Neuronal stem cell (in vitro differentiated cells): ENCODE measurements at regions not wholly inside any gene's neighbourhood (a gene's known extent, or its start where the extent isn't known, plus 50 kb on each side); places are given as distances from the start of the nearest gene placed in this dataset.

ENCODE experiments used
- DNase-seq: peaks from one replicate; pipeline ENCODE4 v3.0.0-alpha.2; 2013; ENCODE audit warnings: low spot score
- H2AFZ ChIP-seq: one replicate; pipeline ENCODE4 v1.6.1; 2013; ENCODE audit warnings: mild to moderate bottlenecking, low read length, inconsistent platforms
- H2AK5ac ChIP-seq: 2 replicates; pipeline ENCODE4 v1.6.1; 2013; ENCODE audit warnings: low read depth, mild to moderate bottlenecking, inconsistent platforms, low read length, moderate library complexity, mixed read lengths
- H2BK120ac ChIP-seq: 2 replicates; pipeline ENCODE4 v1.6.1; 2013; ENCODE audit warnings: low read depth, mild to moderate bottlenecking, inconsistent platforms, low read length, moderate library complexity, mixed read lengths
- H2BK12ac ChIP-seq: one replicate; pipeline ENCODE4 v1.6.1; 2013; ENCODE audit warnings: low read length, inconsistent platforms
- H2BK15ac ChIP-seq: 2 replicates; pipeline ENCODE4 v1.6.1; 2013; ENCODE audit warnings: mild to moderate bottlenecking, low read length, inconsistent platforms, mixed read lengths
- H2BK5ac ChIP-seq: one replicate; pipeline ENCODE4 v1.6.1; 2013; ENCODE audit warnings: inconsistent platforms, mild to moderate bottlenecking, low read length, moderate library complexity
- H3K14ac ChIP-seq: one replicate; pipeline ENCODE4 v1.6.1; 2013; ENCODE audit warnings: low read length, inconsistent platforms
- H3K18ac ChIP-seq: 2 replicates; pipeline ENCODE4 v1.6.1; 2013; ENCODE audit warnings: low read length, inconsistent platforms
- H3K23ac ChIP-seq: 2 replicates; pipeline ENCODE4 v1.6.1; 2013; ENCODE audit warnings: low read depth, mild to moderate bottlenecking, mixed read lengths, low read length, inconsistent platforms; ENCODE audit not compliant: poor library complexity
- H3K27ac ChIP-seq: replicated peaks from 3 replicates; pipeline ENCODE4 v1.5.1; 2013; ENCODE audit warnings: low read length, inconsistent platforms
- H3K27me3 ChIP-seq, 3 experiments: 2 replicates each; pipeline ENCODE4 v1.6.1; 2013; ENCODE audit warnings: low read length in 3 of 3, mild to moderate bottlenecking in 2 of 3, inconsistent platforms in 1 of 3, low read depth in 1 of 3, mixed read lengths in 1 of 3, moderate library complexity in 1 of 3; ENCODE audit not compliant: control insufficient read depth in 3 of 3, insufficient read depth in 3 of 3
- H3K36me3 ChIP-seq, 2 donors: replicated peaks in 1 of 2; 2 replicates each; pipeline ENCODE4 v1.6.1; 2013; ENCODE audit warnings: low read length in 2 of 2; ENCODE audit not compliant: control insufficient read depth in 2 of 2, insufficient read depth in 2 of 2
- H3K4ac ChIP-seq: 2 replicates; pipeline ENCODE4 v1.6.1; 2013; ENCODE audit warnings: inconsistent platforms, mild to moderate bottlenecking, low read length, moderate library complexity
- H3K4me1 ChIP-seq, 2 donors: 1 replicate in 1 of 2; 2 replicates in 1 of 2; pipeline ENCODE4 v1.6.1; 2013; ENCODE audit warnings: low read length in 2 of 2, low read depth in 1 of 2; ENCODE audit not compliant: control insufficient read depth in 2 of 2, insufficient read depth in 1 of 2
- H3K4me2 ChIP-seq: one replicate; pipeline ENCODE4 v1.6.1; 2013; ENCODE audit warnings: mild to moderate bottlenecking, low read length, inconsistent platforms; ENCODE audit not compliant: insufficient read depth, poor library complexity, severe bottlenecking
- H3K4me3 ChIP-seq, 2 donors: 2 replicates each; pipeline ENCODE4 v1.5.1; 2013; ENCODE audit warnings: low read length in 2 of 2, mild to moderate bottlenecking in 2 of 2, inconsistent platforms in 1 of 2, moderate library complexity in 1 of 2
- H3K79me1 ChIP-seq: one replicate; pipeline ENCODE4 v1.6.1; 2013; ENCODE audit warnings: low read depth, mild to moderate bottlenecking, inconsistent platforms, low read length, moderate library complexity
- H3K9ac ChIP-seq: one replicate; pipeline ENCODE4 v1.6.1; 2013; ENCODE audit warnings: mild to moderate bottlenecking, low read depth, low read length, inconsistent platforms; ENCODE audit not compliant: poor library complexity
- H3K9me3 ChIP-seq, 2 donors: replicated peaks in 1 of 2; 2 replicates each; pipeline versions ENCODE3 to v1.6.1; 2013; ENCODE audit warnings: low read length in 2 of 2, mild to moderate bottlenecking in 2 of 2, inconsistent platforms in 1 of 2, low read depth in 1 of 2, mixed read lengths in 1 of 2, moderate library complexity in 1 of 2; ENCODE audit not compliant: control insufficient read depth in 2 of 2, insufficient read depth in 1 of 2
- H4K8ac ChIP-seq: one replicate; pipeline ENCODE4 v1.6.1; 2013; ENCODE audit warnings: low read depth, mild to moderate bottlenecking, inconsistent platforms, low read length, moderate library complexity
- H4K91ac ChIP-seq: one replicate; pipeline ENCODE4 v1.6.1; 2013; ENCODE audit warnings: low read length, low read depth, mild to moderate bottlenecking, inconsistent platforms; ENCODE audit not compliant: poor library complexity
- WGBS, 2 donors: extraction: QIAGEN DNeasy Blood & Tissue Kit; methylation state at CpG; one replicate each; pipeline ENCODE4 v1.1.7; 2013; ENCODE audit warnings: missing lambda C conversion rate in 2 of 2, mixed read lengths in 1 of 2; ENCODE audit not compliant: insufficient read length in 2 of 2, insufficient replicate concordance in 1 of 2; ENCODE audit errors: extremely low coverage in 2 of 2; 5-methylcytosine and 5-hydroxymethylcytosine counted together

- no peak overlapping the region for H3K4me3 ChIP-seq
- WGBS, 2 donors, result no CpG with 5 or more reads among the region's 2 CpGs
- no peak overlapping the region for H4K91ac ChIP-seq
- no peak overlapping the region for H3K4ac ChIP-seq
- H2BK5ac ChIP-seq, result no peak overlapping the region
- no peak overlapping the region for H3K14ac ChIP-seq
- H3K4me2 ChIP-seq, result no peak overlapping the region
- no peak overlapping the region for H3K23ac ChIP-seq
- no peak overlapping the region for H4K8ac ChIP-seq
- H3K4me1 ChIP-seq, result no peaks in the 10 kb centered on the region
- no peak overlapping the region for H2AFZ ChIP-seq
- no peak overlapping the region for H2BK12ac ChIP-seq
- no peaks in the 10 kb centered on the region for H3K27me3 ChIP-seq
- H2BK15ac ChIP-seq, result no peak overlapping the region
- no peaks in the 10 kb centered on the region for H3K79me1 ChIP-seq
- no peak overlapping the region for H3K27ac ChIP-seq
- H2BK120ac ChIP-seq, result no peak overlapping the region
- H3K9me3 ChIP-seq, result no peaks in the 10 kb centered on the region
- H3K18ac ChIP-seq, result no peak overlapping the region
- no peak for DNase-seq
- H2AK5ac ChIP-seq, result no peak overlapping the region
- no peak overlapping the region for H3K9ac ChIP-seq
- no peaks in the 10 kb centered on the region for H3K36me3 ChIP-seq
Observed at GRCh38 chr11:41781441-41781840, 322.0 kb upstream of the LRRC4C start.

DNA sequence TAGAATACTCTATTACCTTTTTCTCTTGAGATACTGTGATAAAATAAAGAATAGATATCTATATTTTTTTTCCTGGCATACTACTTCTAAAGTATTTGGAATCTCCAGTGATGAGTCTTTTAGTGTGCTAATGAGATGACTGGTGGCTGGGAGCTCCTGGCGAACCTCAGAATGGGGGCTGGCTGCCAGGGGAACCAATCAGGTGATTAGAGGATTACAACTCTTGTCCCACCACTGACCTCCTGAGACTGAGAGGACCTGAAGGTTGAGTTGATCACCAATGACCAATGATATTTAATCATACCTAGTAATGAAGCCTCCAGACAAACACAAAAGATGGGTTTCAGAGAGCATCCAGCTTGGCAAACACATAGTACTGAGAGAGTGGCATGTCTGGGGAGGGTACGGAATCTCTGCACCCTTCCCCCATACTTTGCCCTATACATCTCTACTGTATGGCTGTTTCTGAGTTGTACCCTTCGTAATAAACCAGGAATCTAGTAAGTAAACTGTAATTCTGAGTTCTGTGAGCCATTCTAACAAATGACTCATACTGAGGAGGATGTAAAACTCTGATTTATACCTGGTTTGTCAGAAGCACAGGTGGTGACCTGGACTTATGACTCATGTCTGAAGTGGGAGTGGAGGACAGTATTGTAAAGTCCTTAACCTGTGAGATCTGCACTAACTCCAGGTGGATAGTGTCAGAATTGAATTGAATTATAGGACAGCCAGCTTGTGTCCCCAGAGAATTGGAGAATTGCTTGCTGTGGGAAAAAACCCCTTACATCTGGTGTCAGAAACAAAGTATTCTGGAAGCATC is 325.3 kb upstream of the LRRC4C start:
- no peaks in the 10 kb centered on the region for H3K79me1 ChIP-seq
- H2BK15ac ChIP-seq, result no peak overlapping the region
- H3K4me3 ChIP-seq, result no peak overlapping the region
- no peak overlapping the region for H3K9ac ChIP-seq
- no peak overlapping the region for H3K4me2 ChIP-seq
- H3K36me3 ChIP-seq, result no peaks in the 10 kb centered on the region
- no peak overlapping the region for H3K18ac ChIP-seq
- H4K8ac ChIP-seq, result no peak overlapping the region
- H2BK120ac ChIP-seq, result no peak overlapping the region
- WGBS, 2 donors, result no CpG with 5 or more reads among the region's 3 CpGs
- H3K4ac ChIP-seq, result no peak overlapping the region
- H2AFZ ChIP-seq, result no peak overlapping the region
- H2BK12ac ChIP-seq, result no peak overlapping the region
- H3K23ac ChIP-seq, result no peak overlapping the region
- no peak overlapping the region for H3K27ac ChIP-seq
- no peak overlapping the region for H3K14ac ChIP-seq
- no peak overlapping the region for H2BK5ac ChIP-seq
- H3K9me3 ChIP-seq, result no peaks in the 10 kb centered on the region
- no peak overlapping the region for H4K91ac ChIP-seq
- H3K4me1 ChIP-seq, result no peaks in the 10 kb centered on the region
- no peaks in the 10 kb centered on the region for H3K27me3 ChIP-seq
- no peak overlapping the region for H2AK5ac ChIP-seq
- no peak for DNase-seq

DNA sequence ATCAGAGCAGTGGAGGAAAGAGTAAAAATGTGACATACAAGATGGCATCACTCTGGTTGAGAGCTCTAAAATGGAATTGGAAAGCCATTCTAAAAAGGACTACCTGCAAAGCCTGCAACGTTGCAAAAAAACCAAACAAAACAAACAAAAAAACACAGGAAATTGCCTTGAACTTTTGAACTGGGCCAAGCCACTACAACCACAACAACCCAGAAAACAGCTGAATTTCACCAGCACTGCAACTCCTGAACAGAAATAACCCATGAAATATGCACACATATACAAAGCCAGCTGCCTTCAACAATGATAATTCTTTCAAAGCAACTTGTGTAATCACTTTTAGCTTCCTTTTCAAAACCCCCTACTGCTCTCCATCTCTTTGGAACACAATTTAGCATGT is 326.6 kb upstream of the LRRC4C start:
- Histone ChIP-seq H3K36me3 (no peaks in the 10 kb centered on the region), H3K18ac (no peak overlapping the region), H3K4ac (no peak overlapping the region), H2AFZ (no peak overlapping the region), H3K23ac (no peak overlapping the region), H3K4me1 (no peaks in the 10 kb centered on the region), H3K4me3 (no peak overlapping the region), H4K8ac (no peak overlapping the region), H2BK12ac (no peak overlapping the region), H2BK15ac (no peak overlapping the region), H2BK5ac (no peak overlapping the region), H3K9me3 (no peaks in the 10 kb centered on the region), H4K91ac (no peak overlapping the region), H3K4me2 (no peak overlapping the region), H3K9ac (no peak overlapping the region), H3K27ac (no peak overlapping the region), H3K27me3 (no peaks in the 10 kb centered on the region), H2AK5ac (no peak overlapping the region), H3K79me1 (no peaks in the 10 kb centered on the region), H2BK120ac (no peak overlapping the region), H3K14ac (no peak overlapping the region)
- no CpG with 5 or more reads among the region's 1 CpG for WGBS, 2 donors
- no peak for DNase-seq

GRCh38 chr11:41788177-41788576 is 328.7 kb upstream of the LRRC4C start:
- Histone ChIP-seq H3K23ac (no peak overlapping the region), H3K4ac (no peak overlapping the region), H3K27ac (no peak overlapping the region), H3K9ac (no peak overlapping the region), H2BK120ac (no peak overlapping the region), H2BK12ac (no peak overlapping the region), H3K4me1 (no peaks in the 10 kb centered on the region), H2AFZ (no peak overlapping the region), H3K79me1 (no peaks in the 10 kb centered on the region), H3K27me3 (no peaks in the 10 kb centered on the region), H3K36me3 (no peaks in the 10 kb centered on the region), H3K9me3 (no peaks in the 10 kb centered on the region), H4K8ac (no peak overlapping the region), H3K14ac (no peak overlapping the region), H2AK5ac (no peak overlapping the region), H3K4me2 (no peak overlapping the region), H2BK15ac (no peak overlapping the region), H3K4me3 (no peak overlapping the region), H4K91ac (no peak overlapping the region), H2BK5ac (no peak overlapping the region), H3K18ac (no peak overlapping the region)
- WGBS, 2 donors, result no CpG with 5 or more reads among the region's 23 CpGs
- no peak for DNase-seq
